HCT116 (cell line): ENCODE measurements at regions not wholly inside any gene's neighbourhood (a gene's known extent, or its start where the extent isn't known, plus 50 kb on each side); places are given as distances from the start of the nearest gene placed in this dataset.

Experiments used
- ATAC-seq: fragments of 200-7000 bp; cut with Tn5 transposase; 2 replicates; pipeline ENCODE4 v1.9.1; 2020; ENCODE audit warnings: mild to moderate bottlenecking, moderate library complexity
- BruUV-seq: library from RNA; stranded (reverse); fragments of 400-500 nt; replicated peaks from 2 replicates; lab custom pipeline; 2021; lab: Mats Ljungman, UMichigan
- CTCF ChIA-PET: fragments of 300-600 bp; sonication (Branson Sonifier 250); formaldehyde crosslinking; loops from one replicate; lab custom pipeline; 2021; ENCODE audit warnings: antibody characterized with exemption; lab: Charles Lee
- POLR2A ChIA-PET: fragments of 300-600, 350-600 bp; sonication (Branson Sonifier 250); formaldehyde crosslinking; loops from one replicate; lab custom pipeline; 2021; ENCODE audit warnings: antibody characterized with exemption; lab: Charles Lee
- RAD21 ChIA-PET, 2 experiments: fragments of 300-600 bp; sonication (Branson Sonifier 250); formaldehyde crosslinking; loops; one replicate each; lab custom pipeline; 2023; ENCODE audit warnings: low total read pairs in 2 of 2; ENCODE audit not compliant: uncharacterized antibody in 2 of 2, unreplicated experiment in 2 of 2, low non-redundant PET in 1 of 2; lab: Charles Lee
- DNase-seq: peaks from one replicate; pipeline ENCODE4 v3.0.0-alpha.2; 2010; ENCODE audit warnings: low read depth, low spot score
- H2AFZ ChIP-seq: fragments of 200-600 bp; shearing (Covaris generic), sonication (generic); 2 replicates; pipeline ENCODE4 v1.6.1; 2017; ENCODE audit warnings: low read depth, mixed run types, mixed read lengths, antibody characterized with exemption, low read length; ENCODE audit not compliant: poor library complexity, severe bottlenecking
- H3K27ac ChIP-seq: 2 replicates; pipeline ENCODE4 v1.5.1; 2012; ENCODE audit warnings: low read depth, low read length
- H3K27me3 ChIP-seq: fragments of 200-600 bp; sonication (generic); 2 replicates; pipeline ENCODE4 v1.6.1; 2016; ENCODE audit warnings: mixed run types, low read length, mixed read lengths; ENCODE audit not compliant: insufficient read depth
- H3K36me3 ChIP-seq, 2 experiments: fragments of 200-500 bp in 1 of 2; fragments of 200-600 bp in 1 of 2; sonication (Bioruptor generic) in 1 of 2; sonication (generic) in 1 of 2; 2 replicates each; pipeline versions ENCODE4 v1.5.1 to v1.6.1; 2014 to 2016; ENCODE audit warnings: low read length in 2 of 2, inconsistent platforms in 1 of 2, mixed read lengths in 1 of 2, mixed run types in 1 of 2; ENCODE audit not compliant: insufficient read depth in 2 of 2, control insufficient read depth in 1 of 2
- H3K4me1 ChIP-seq, 2 experiments: fragments of 200-600 bp in 1 of 2; sonication (generic) in 1 of 2; 2 replicates each; pipeline versions ENCODE4 v1.5.1 to v1.6.1; 2012 to 2017; ENCODE audit warnings: low read length in 2 of 2, inconsistent platforms in 1 of 2, mild to moderate bottlenecking in 1 of 2, mixed read lengths in 1 of 2, mixed run types in 1 of 2, moderate library complexity in 1 of 2; ENCODE audit not compliant: insufficient read depth in 2 of 2, control insufficient read depth in 1 of 2
- H3K4me2 ChIP-seq: fragments of 200-600 bp; sonication (generic); 2 replicates; pipeline ENCODE4 v1.6.1; 2017; ENCODE audit warnings: mixed run types, low read length, mixed read lengths
- H3K4me3 ChIP-seq, 2 experiments: fragments of 200-600 bp in 1 of 2; sonication (generic) in 1 of 2; replicated peaks in 1 of 2; 2 replicates each; pipeline ENCODE4 v1.5.1; 2011 to 2016; ENCODE audit warnings: low read length in 2 of 2, control low read depth in 1 of 2, low read depth in 1 of 2, mild to moderate bottlenecking in 1 of 2, mixed read lengths in 1 of 2, mixed run types in 1 of 2
- H3K79me2 ChIP-seq: fragments of 200-600 bp; sonication (generic); 2 replicates; pipeline ENCODE4 v1.6.1; 2017; ENCODE audit warnings: mild to moderate bottlenecking, mixed run types, low read length, moderate library complexity, mixed read lengths; ENCODE audit not compliant: insufficient read depth
- H3K9ac ChIP-seq: fragments of 200-600 bp; sonication (generic); 2 replicates; pipeline ENCODE4 v1.6.1; 2016; ENCODE audit warnings: low read length, mixed read lengths
- H3K9me2 ChIP-seq: fragments of 200-600 bp; sonication (generic), shearing (Covaris generic); 2 replicates; pipeline ENCODE4 v1.6.1; 2017; ENCODE audit warnings: mixed run types, mild to moderate bottlenecking, moderate library complexity; ENCODE audit not compliant: insufficient read depth
- H3K9me3 ChIP-seq, 2 experiments: fragments of 200-500 bp in 1 of 2; fragments of 200-600 bp in 1 of 2; sonication (Bioruptor generic) in 1 of 2; sonication (generic) in 1 of 2; 2 replicates each; pipeline ENCODE4 v1.6.1; 2014 to 2017; ENCODE audit warnings: low read length in 2 of 2, mixed read lengths in 2 of 2, inconsistent platforms in 1 of 2, low read depth in 1 of 2, mild to moderate bottlenecking in 1 of 2, mixed run types in 1 of 2, moderate library complexity in 1 of 2; ENCODE audit not compliant: control insufficient read depth in 1 of 2, insufficient read depth in 1 of 2
- H4K20me1 ChIP-seq: fragments of 200-600 bp; sonication (generic), shearing (Covaris generic); 2 replicates; pipeline ENCODE4 v1.6.1; 2017; ENCODE audit warnings: mixed run types, mild to moderate bottlenecking, moderate library complexity; ENCODE audit not compliant: insufficient read depth
- CBX3 ChIP-seq: IDR thresholded peaks from 2 replicates; pipeline ENCODE4 v1.6.1; 2012; ENCODE audit warnings: low read depth
- EGR1 ChIP-seq: IDR thresholded peaks from 2 replicates; pipeline ENCODE4 v1.6.1; 2012; ENCODE audit warnings: low read depth
- EZH2 ChIP-seq: fragments of 200-600 bp; sonication (generic); IDR thresholded peaks from 2 replicates; pipeline ENCODE4 v1.6.1; 2017; ENCODE audit warnings: antibody characterized with exemption, mixed run types
- EZH2phosphoT487 ChIP-seq: fragments of 200-600 bp; IDR thresholded peaks from 2 replicates; pipeline ENCODE4 v1.6.1; 2018; ENCODE audit warnings: antibody characterized with exemption, borderline replicate concordance
- JUND ChIP-seq: IDR thresholded peaks from 2 replicates; pipeline ENCODE4 v1.6.1; 2012
- POLR2A ChIP-seq: IDR thresholded peaks from 2 replicates; pipeline ENCODE4 v1.7.0; 2011; ENCODE audit warnings: borderline replicate concordance; ENCODE audit not compliant: insufficient read depth, insufficient read length; ENCODE audit errors: extremely low read depth
- POLR2AphosphoS5 ChIP-seq: IDR thresholded peaks from 2 replicates; pipeline ENCODE4 v1.6.1; 2011; ENCODE audit warnings: mild to moderate bottlenecking, low read depth, low read length, moderate library complexity
- RAD21 ChIP-seq: IDR thresholded peaks from 2 replicates; pipeline ENCODE4 v1.6.1; 2012; ENCODE audit warnings: low read depth, mild to moderate bottlenecking
- SIN3A ChIP-seq: IDR thresholded peaks from 2 replicates; pipeline ENCODE4 v1.6.1; 2012; ENCODE audit warnings: low read depth
- SP1 ChIP-seq: IDR thresholded peaks from 2 replicates; pipeline ENCODE4 v1.6.1; 2012; ENCODE audit warnings: low read depth
- YY1 ChIP-seq: IDR thresholded peaks from 2 replicates; pipeline ENCODE4 v1.6.1; 2011; ENCODE audit warnings: low read length, low read depth, moderate library complexity, mild to moderate bottlenecking; ENCODE audit not compliant: insufficient replicate concordance; ENCODE audit errors: extremely low read depth
- ZBTB33 ChIP-seq: IDR thresholded peaks from 2 replicates; pipeline ENCODE4 v1.6.1; 2011; ENCODE audit warnings: mild to moderate bottlenecking, low read length, moderate library complexity; ENCODE audit not compliant: insufficient replicate concordance; ENCODE audit errors: extremely low read depth
- ZFX ChIP-seq: fragments of 450-650 bp; IDR thresholded peaks from 2 replicates; pipeline ENCODE4 v1.6.1; 2017
- ZNF274 ChIP-seq: fragments of 200-500 bp; sonication (Bioruptor generic); IDR thresholded peaks from 2 replicates; pipeline ENCODE4 v1.6.1; 2014; ENCODE audit warnings: mild to moderate bottlenecking, low read depth, low read length, inconsistent platforms
- intact Hi-C: fragments of 100-400 bp; cut with micrococcal nuclease; formaldehyde crosslinking; loops from 2 replicates; pipeline ENCODE4 v1.10.0; 2022

GRCh38 chr14:27049701-27050100, 451.9 kb upstream of the NOVA1 start (continued):
- TF ChIP-seq ZBTB33: no peak
- TF ChIP-seq JUND: no peak
- no peak for TF ChIP-seq ZFX
- TF ChIP-seq POLR2A: no peak
- TF ChIP-seq YY1: no peak
- no peak for TF ChIP-seq RAD21
- TF ChIP-seq SP1: no peak
- TF ChIP-seq SIN3A: no peak
- TF ChIP-seq EGR1: no peak
- TF ChIP-seq ZNF274: no peak
- TF ChIP-seq POLR2AphosphoS5: no peak
- TF ChIP-seq EZH2: no peak

DNA sequence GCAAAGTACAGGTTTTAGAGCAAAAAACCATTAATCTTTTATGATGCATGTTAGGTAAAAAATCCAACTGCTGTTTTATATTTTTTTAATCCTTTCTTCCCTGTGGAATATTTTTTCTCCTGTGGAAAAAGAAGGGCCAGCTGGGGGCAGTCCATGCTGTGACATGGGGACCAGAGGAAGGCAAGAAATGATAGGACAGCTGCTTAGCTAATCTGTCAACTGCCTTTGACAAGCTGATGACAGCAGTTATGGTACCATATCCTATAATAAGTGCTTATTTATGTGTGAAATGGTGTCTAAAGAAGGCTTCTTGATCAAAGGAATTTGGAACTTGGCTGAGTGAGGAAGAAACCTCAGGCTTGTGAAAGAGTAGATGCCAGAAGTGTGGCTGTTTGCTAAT, 452.4 kb upstream of the NOVA1 start:
- no peaks in the 10 kb centered on the region for H3K4me1 ChIP-seq
- no peak overlapping the region for H3K4me3 ChIP-seq
- POLR2A ChIA-PET: no interaction called here
- intact Hi-C loops: no loop called here
- H3K79me2 ChIP-seq: no peaks in the 10 kb centered on the region
- no peak overlapping the region for H3K27ac ChIP-seq
- H3K9me3 ChIP-seq: peaks cover 11 to 13% of the 10 kb centered on the region in 2 experiments; a peak in 2 of 4 replicates
- BruUV-seq: no TSS peak
- no peak overlapping the region for H2AFZ ChIP-seq
- no peaks in the 10 kb centered on the region for H4K20me1 ChIP-seq
- H3K9ac ChIP-seq: no peak overlapping the region
- H3K27me3 ChIP-seq: no peaks in the 10 kb centered on the region
- no peak overlapping the region for H3K4me2 ChIP-seq
- CTCF ChIA-PET: no interaction called here
- TF ChIP-seq SP1 (no peak), EGR1 (no peak), CBX3 (no peak), YY1 (no peak), EZH2phosphoT487 (no peak)
- RAD21 ChIA-PET: no interaction called here
- H3K9me2 ChIP-seq: no peaks in the 10 kb centered on the region
- DNase-seq (no peak), ATAC-seq (no peak)
- no peaks in the 10 kb centered on the region for H3K36me3 ChIP-seq
